Thymus (tissue), 11 donors: ENCODE measurements at regions not wholly inside any gene's neighbourhood (a gene's known extent, or its start where the extent isn't known, plus 50 kb on each side); places are given as distances from the start of the nearest gene placed in this dataset.

Experiments
- DNase-seq, 9 donors: peaks; one replicate each; pipeline ENCODE4 v3.0.0-alpha.2; 2013; ENCODE audit warnings: low spot score in 9 of 9, low read depth in 6 of 9, missing footprints in 1 of 9
- H3K27ac ChIP-seq, 2 donors: one replicate each; pipeline ENCODE4 v1.5.1; 2013; ENCODE audit warnings: control low read depth in 1 of 2, low read depth in 1 of 2, low read length in 1 of 2, mild to moderate bottlenecking in 1 of 2, moderate library complexity in 1 of 2
- H3K27me3 ChIP-seq, 2 donors: one replicate each; pipeline ENCODE4 v1.5.1; 2013; ENCODE audit warnings: low read length in 1 of 2; ENCODE audit not compliant: control insufficient read depth in 2 of 2, insufficient read depth in 1 of 2
- H3K36me3 ChIP-seq, 2 donors: one replicate each; pipeline ENCODE4 v1.5.1; 2013; ENCODE audit warnings: low read length in 1 of 2, mild to moderate bottlenecking in 1 of 2, moderate library complexity in 1 of 2; ENCODE audit not compliant: control insufficient read depth in 2 of 2, insufficient read depth in 2 of 2
- H3K4me1 ChIP-seq, 2 donors: one replicate each; pipeline ENCODE4 v1.5.1; 2013; ENCODE audit warnings: low read length in 2 of 2; ENCODE audit not compliant: control insufficient read depth in 2 of 2, insufficient read depth in 2 of 2
- H3K4me3 ChIP-seq, 2 donors: one replicate each; pipeline ENCODE4 v1.5.1; 2013; ENCODE audit warnings: low read length in 2 of 2, control low read depth in 1 of 2, mild to moderate bottlenecking in 1 of 2
- H3K9me3 ChIP-seq, 2 donors: one replicate each; pipeline ENCODE4 v1.5.1; 2013; ENCODE audit warnings: low read length in 1 of 2, mild to moderate bottlenecking in 1 of 2; ENCODE audit not compliant: control insufficient read depth in 2 of 2, insufficient read depth in 1 of 2
- WGBS: extraction: QIAGEN DNeasy Blood & Tissue Kit; methylation state at CpG from one replicate; pipeline ENCODE4 v1.1.7; 2013; 5-methylcytosine and 5-hydroxymethylcytosine counted together
- donor health status: healthy.

GRCh38 chr5:110056580-110057114 is 366.9 kb downstream of the MAN2A1 start:
- peaks cover 17 to 23% of the 10 kb centered on the region in 2 donors for H3K4me1 ChIP-seq
- H3K4me3 ChIP-seq: no peak overlapping the region
- no peaks in the 10 kb centered on the region for H3K9me3 ChIP-seq
- H3K36me3 ChIP-seq: no peaks in the 10 kb centered on the region
- no peak overlapping the region for H3K27ac ChIP-seq
- 95% methylated on average over 2 of the region's 2 CpGs for WGBS
- no peaks in the 10 kb centered on the region for H3K27me3 ChIP-seq
- no peak for DNase-seq

GRCh38 chr5:110058175-110058574 is 368.4 kb downstream of the MAN2A1 start:
- H3K9me3 ChIP-seq: no peaks in the 10 kb centered on the region
- no peak overlapping the region for H3K27ac ChIP-seq
- H3K27me3 ChIP-seq: no peaks in the 10 kb centered on the region
- no peaks in the 10 kb centered on the region for H3K36me3 ChIP-seq
- DNase-seq: no peak
- no peak overlapping the region for H3K4me3 ChIP-seq
- 96% methylated on average over 4 of the region's 4 CpGs for WGBS
- H3K4me1 ChIP-seq: peaks cover 17 to 22% of the 10 kb centered on the region in 2 donors

GRCh38 chr5:110062246-110062645 is 372.5 kb downstream of the MAN2A1 start:
- WGBS: 95% methylated on average over 1 of the region's 1 CpG
- H3K4me3 ChIP-seq: no peak overlapping the region
- no peaks in the 10 kb centered on the region for H3K36me3 ChIP-seq
- no peaks in the 10 kb centered on the region for H3K27me3 ChIP-seq
- H3K27ac ChIP-seq: no peak overlapping the region
- peaks cover 0 to 10% of the 10 kb centered on the region in 2 donors for H3K4me1 ChIP-seq
- H3K9me3 ChIP-seq: no peaks in the 10 kb centered on the region
- DNase-seq: no peak

- WGBS: 83% methylated on average over 7 of the region's 7 CpGs
- Histone ChIP-seq H3K27ac (no peak overlapping the region), H3K27me3 (no peaks in the 10 kb centered on the region), H3K4me3 (no peak overlapping the region), H3K4me1 (peaks cover 0 to 10% of the 10 kb centered on the region in 2 donors), H3K36me3 (no peaks in the 10 kb centered on the region), H3K9me3 (peaks cover 0 to 4% of the 10 kb centered on the region in 2 donors)
- DNase-seq: peak in 1 of 9 donors; percentile 25
Measured at GRCh38 chr5:110063640-110064602, 374.2 kb downstream of the MAN2A1 start.

- DNase-seq: no peak
- whole genome bisulfite sequencing: 70% methylated on average over 4 of the region's 4 CpGs
- H3K27ac ChIP-seq: no peak overlapping the region
- no peaks in the 10 kb centered on the region for H3K36me3 ChIP-seq
- H3K4me3 ChIP-seq: no peak overlapping the region
- H3K4me1 ChIP-seq: peaks cover 0 to 10% of the 10 kb centered on the region in 2 donors
- no peaks in the 10 kb centered on the region for H3K27me3 ChIP-seq
- peaks cover 0 to 4% of the 10 kb centered on the region in 2 donors for H3K9me3 ChIP-seq
Measured at GRCh38 chr5:110064603-110065268, 375.0 kb downstream of the MAN2A1 start.

GRCh38 chr5:110070836-110071235 is 381.1 kb downstream of the MAN2A1 start:
- Histone ChIP-seq H3K27me3 (no peaks in the 10 kb centered on the region), H3K9me3 (peaks cover 0 to 16% of the 10 kb centered on the region in 2 donors), H3K36me3 (no peaks in the 10 kb centered on the region), H3K27ac (no peak overlapping the region), H3K4me3 (no peak overlapping the region), H3K4me1 (no peaks in the 10 kb centered on the region)
- 97% methylated on average over 4 of the region's 4 CpGs for WGBS
- DNase-seq: no peak

GRCh38 chr5:110072651-110073050 is 382.9 kb downstream of the MAN2A1 start:
- H3K4me3 ChIP-seq: no peak overlapping the region
- no peaks in the 10 kb centered on the region for H3K4me1 ChIP-seq
- H3K36me3 ChIP-seq: no peaks in the 10 kb centered on the region
- H3K27me3 ChIP-seq: no peaks in the 10 kb centered on the region
- H3K27ac ChIP-seq: no peak overlapping the region
- no peak for DNase-seq
- peaks cover 0 to 16% of the 10 kb centered on the region in 2 donors for H3K9me3 ChIP-seq

GRCh38 chr5:110073534-110073933 is 383.8 kb downstream of the MAN2A1 start:
- no peaks in the 10 kb centered on the region for H3K27me3 ChIP-seq
- H3K4me1 ChIP-seq: no peaks in the 10 kb centered on the region
- H3K9me3 ChIP-seq: peaks cover 0 to 12% of the 10 kb centered on the region in 2 donors
- no peak for DNase-seq
- no peaks in the 10 kb centered on the region for H3K36me3 ChIP-seq
- no peak overlapping the region for H3K4me3 ChIP-seq
- WGBS: 49% methylated on average over 2 of the region's 2 CpGs
- H3K27ac ChIP-seq: no peak overlapping the region

GRCh38 chr5:110075656-110076055 is 385.9 kb downstream of the MAN2A1 start:
- H3K36me3 ChIP-seq: no peaks in the 10 kb centered on the region

More at GRCh38 chr5:110075656-110076055, 385.9 kb downstream of the MAN2A1 start:
- Histone ChIP-seq H3K4me1 (no peaks in the 10 kb centered on the region), H3K4me3 (no peak overlapping the region), H3K27me3 (no peaks in the 10 kb centered on the region), H3K27ac (no peak overlapping the region), H3K9me3 (peaks cover 0 to 12% of the 10 kb centered on the region in 2 donors)
- no peak for DNase-seq
- 100% methylated on average over 1 of the region's 1 CpG for WGBS
